ENCODE measurements at regions not wholly inside any gene's neighbourhood (a gene's known extent, or its start where the extent isn't known, plus 50 kb on each side); places are given as distances from the start of the nearest gene placed in this dataset.

GRCh38 chrX:2626750-2627149 lies 64.3 kb upstream of the CD99 start:
- no peak overlapping the region for H3K27ac Mint-ChIP-seq
- H3K4me3 Mint-ChIP-seq, result no peak overlapping the region
- peaks cover 78% of the 10 kb centered on the region for H3K36me3 Mint-ChIP-seq (ENCODE audit: low read depth)
- DNase-seq (ENCODE audit: low spot score), result no peak
- H3K9me3 Mint-ChIP-seq, result peaks cover 37% of the 10 kb centered on the region
- intact Hi-C loops (cut with micrococcal nuclease), result loop anchor here (1.0 kb wide), 2 partner anchors 126 to 953 kb away; partner anchors contain the start of genes DHRSX and ZBED1
- H3K4me1 Mint-ChIP-seq (ENCODE audit: low read depth), result peaks cover 28% of the 10 kb centered on the region
- H3K27me3 Mint-ChIP-seq (ENCODE audit: insufficient read depth), result no peaks in the 10 kb centered on the region

GRCh38 chrX:2620576-2620975 lies 70.5 kb upstream of the CD99 start:
- no peak overlapping the region for H3K4me3 Mint-ChIP-seq
- no peaks in the 10 kb centered on the region for H3K27me3 Mint-ChIP-seq (ENCODE audit: insufficient read depth)
- intact Hi-C loops (cut with micrococcal nuclease), result no loop called here
- no peaks in the 10 kb centered on the region for H3K9me3 Mint-ChIP-seq
- no peak for DNase-seq (ENCODE audit: low spot score)
- no peak overlapping the region for H3K27ac Mint-ChIP-seq
- H3K36me3 Mint-ChIP-seq (ENCODE audit: low read depth), result peaks cover 52% of the 10 kb centered on the region
- peaks cover 11% of the 10 kb centered on the region for H3K4me1 Mint-ChIP-seq (ENCODE audit: low read depth)

- DNase-seq (ENCODE audit: low spot score), result no peak
- intact Hi-C loops (cut with micrococcal nuclease), result no loop called here
- H3K4me3 Mint-ChIP-seq, result no peak overlapping the region
- H3K9me3 Mint-ChIP-seq, result no peaks in the 10 kb centered on the region
- H3K27ac Mint-ChIP-seq, result no peak overlapping the region
- H3K36me3 Mint-ChIP-seq (ENCODE audit: low read depth), result peaks cover 55% of the 10 kb centered on the region
- H3K27me3 Mint-ChIP-seq (ENCODE audit: insufficient read depth), result no peaks in the 10 kb centered on the region
- peaks cover 25% of the 10 kb centered on the region for H3K4me1 Mint-ChIP-seq (ENCODE audit: low read depth)
Observed at GRCh38 chrX:2618516-2618915, 72.6 kb upstream of the CD99 start.

GRCh38 chrX:2614911-2615310 lies 76.2 kb upstream of the CD99 start:
- H3K36me3 Mint-ChIP-seq (ENCODE audit: low read depth), result peaks cover 47% of the 10 kb centered on the region
- intact Hi-C loops (cut with micrococcal nuclease), result no loop called here
- H3K9me3 Mint-ChIP-seq, result no peaks in the 10 kb centered on the region

GRCh38 chrX:2610246-2611170 lies 80.6 kb upstream of the CD99 start:
- peak overlapping the region; percentile 82 for H3K27ac Mint-ChIP-seq
- no peaks in the 10 kb centered on the region for H3K27me3 Mint-ChIP-seq (ENCODE audit: insufficient read depth)
- peaks cover 48% of the 10 kb centered on the region for H3K4me1 Mint-ChIP-seq (ENCODE audit: low read depth)
- DNase-seq (ENCODE audit: low spot score), result no peak
- intact Hi-C loops (cut with micrococcal nuclease), result no loop called here
- peak overlapping the region; percentile 87 for H3K4me3 Mint-ChIP-seq
- H3K9me3 Mint-ChIP-seq, result no peaks in the 10 kb centered on the region
- peaks cover 26% of the 10 kb centered on the region for H3K36me3 Mint-ChIP-seq (ENCODE audit: low read depth)

More at GRCh38 chrX:2614911-2615310, 76.2 kb upstream of the CD99 start:
- peak overlapping the region; percentile 47 for H3K4me3 Mint-ChIP-seq
- DNase-seq (ENCODE audit: low spot score), result no peak
- H3K27ac Mint-ChIP-seq, result peak overlapping the region; percentile 52
- H3K4me1 Mint-ChIP-seq (ENCODE audit: low read depth), result peaks cover 42% of the 10 kb centered on the region
- H3K27me3 Mint-ChIP-seq (ENCODE audit: insufficient read depth), result no peaks in the 10 kb centered on the region

- H3K9me3 Mint-ChIP-seq, result no peaks in the 10 kb centered on the region
- peaks cover 21% of the 10 kb centered on the region for H3K36me3 Mint-ChIP-seq (ENCODE audit: low read depth)
- H3K4me3 Mint-ChIP-seq, result peak overlapping the region; percentile 87
- peaks cover 42% of the 10 kb centered on the region for H3K4me1 Mint-ChIP-seq (ENCODE audit: low read depth)
- intact Hi-C loops (cut with micrococcal nuclease), result loop anchor here (1.0 to 5.0 kb wide), 10 partner anchors 82 to 1217 kb away; partner anchors contain the start of genes AKAP17A, CD99, DHRSX and P2RY8
- H3K27ac Mint-ChIP-seq, result peak overlapping the region; percentile 82
- H3K27me3 Mint-ChIP-seq (ENCODE audit: insufficient read depth), result no peaks in the 10 kb centered on the region
- no peak for DNase-seq (ENCODE audit: low spot score)
Observed at GRCh38 chrX:2609431-2610238, 81.5 kb upstream of the CD99 start.

- peaks cover 47% of the 10 kb centered on the region for H3K4me1 Mint-ChIP-seq (ENCODE audit: low read depth)
- intact Hi-C loops (cut with micrococcal nuclease), result loop anchor here (1.0 to 5.0 kb wide), 10 partner anchors 82 to 1216 kb away; partner anchors contain the start of genes AKAP17A, CD99, DHRSX and P2RY8
- peak; percentile 89 for DNase-seq (ENCODE audit: low spot score)
- H3K36me3 Mint-ChIP-seq (ENCODE audit: low read depth), result peaks cover 25% of the 10 kb centered on the region
- peak overlapping the region; percentile 91 for H3K4me3 Mint-ChIP-seq
- no peaks in the 10 kb centered on the region for H3K9me3 Mint-ChIP-seq
- H3K27ac Mint-ChIP-seq, result peak overlapping the region; percentile 89
- no peaks in the 10 kb centered on the region for H3K27me3 Mint-ChIP-seq (ENCODE audit: insufficient read depth)
Observed at GRCh38 chrX:2608638-2609430, 82.3 kb upstream of the CD99 start.

- intact Hi-C loops (cut with micrococcal nuclease), result loop anchor here (5.0 kb wide), 2 partner anchors 105 to 1015 kb away; partner anchors contain the start of genes AKAP17A, DHRSX and ZBED1
- Mint-ChIP-seq H3K9me3 (no peaks in the 10 kb centered on the region), H3K4me3 (peak overlapping the region; percentile 19), H3K36me3 (ENCODE audit: low read depth) (peaks cover 23% of the 10 kb centered on the region), H3K27ac (no peak overlapping the region), H3K4me1 (ENCODE audit: low read depth) (peaks cover 40% of the 10 kb centered on the region), H3K27me3 (ENCODE audit: insufficient read depth) (no peaks in the 10 kb centered on the region)
- no peak for DNase-seq (ENCODE audit: low spot score)
Observed at GRCh38 chrX:2607113-2607512, 84.0 kb upstream of the CD99 start.

- Mint-ChIP-seq H3K4me3 (no peak overlapping the region), H3K4me1 (ENCODE audit: low read depth) (peaks cover 16% of the 10 kb centered on the region), H3K27me3 (ENCODE audit: insufficient read depth) (no peaks in the 10 kb centered on the region), H3K9me3 (no peaks in the 10 kb centered on the region), H3K36me3 (ENCODE audit: low read depth) (peaks cover 29% of the 10 kb centered on the region), H3K27ac (no peak overlapping the region)
- intact Hi-C loops (cut with micrococcal nuclease), result no loop called here
- DNase-seq (ENCODE audit: low spot score), result no peak
Observed at GRCh38 chrX:2600564-2600963, 90.5 kb upstream of the CD99 start.

- Mint-ChIP-seq H3K9me3 (no peaks in the 10 kb centered on the region), H3K4me3 (no peak overlapping the region), H3K27me3 (ENCODE audit: insufficient read depth) (no peaks in the 10 kb centered on the region), H3K36me3 (ENCODE audit: low read depth) (peaks cover 20% of the 10 kb centered on the region), H3K4me1 (ENCODE audit: low read depth) (peaks cover 18% of the 10 kb centered on the region), H3K27ac (no peak overlapping the region)
- DNase-seq (ENCODE audit: low spot score), result no peak
- intact Hi-C loops (cut with micrococcal nuclease), result no loop called here
Observed at GRCh38 chrX:2596555-2597255, 94.4 kb upstream of the CD99 start.

- Mint-ChIP-seq H3K4me1 (ENCODE audit: low read depth) (peaks cover 18% of the 10 kb centered on the region), H3K36me3 (ENCODE audit: low read depth) (peaks cover 20% of the 10 kb centered on the region), H3K27ac (no peak overlapping the region), H3K9me3 (no peaks in the 10 kb centered on the region), H3K4me3 (no peak overlapping the region), H3K27me3 (ENCODE audit: insufficient read depth) (no peaks in the 10 kb centered on the region)
- intact Hi-C loops (cut with micrococcal nuclease), result no loop called here
- no peak for DNase-seq (ENCODE audit: low spot score)
Observed at GRCh38 chrX:2596045-2596444, 95.0 kb upstream of the CD99 start.

- Mint-ChIP-seq H3K27me3 (ENCODE audit: insufficient read depth) (no peaks in the 10 kb centered on the region), H3K4me3 (no peak overlapping the region), H3K4me1 (ENCODE audit: low read depth) (peaks cover 18% of the 10 kb centered on the region), H3K27ac (no peak overlapping the region), H3K9me3 (no peaks in the 10 kb centered on the region), H3K36me3 (ENCODE audit: low read depth) (peaks cover 13% of the 10 kb centered on the region)
- intact Hi-C loops (cut with micrococcal nuclease), result no loop called here
- DNase-seq (ENCODE audit: low spot score), result no peak
Observed at GRCh38 chrX:2595258-2595657, 94.5 kb upstream of the DHRSX start.
